CD4-positive, CD25-positive, alpha-beta regulatory T cell (primary cell): ENCODE measurements at regions not wholly inside any gene's neighbourhood (a gene's known extent, or its start where the extent isn't known, plus 50 kb on each side); places are given as distances from the start of the nearest gene placed in this dataset.

ENCODE experiments used
- ATAC-seq, 2 donors: fragments of 150-1000 bp; cut with Tn5 transposase; one replicate each; pipeline ENCODE4 v1.10.0; 2021; ENCODE audit warnings: low read depth in 2 of 2, moderate number of reproducible peaks in 2 of 2, moderate library complexity in 1 of 2
- DNase-seq, 3 donors: peaks; one replicate each; pipeline versions ENCODE4 v3.0.0 to v3.0.0-alpha.2; 2012 to 2022; ENCODE audit warnings: mixed read lengths in 1 of 3
- H3K27ac ChIP-seq: one replicate; pipeline ENCODE4 v1.7.0; 2013; ENCODE audit warnings: mild to moderate bottlenecking, low read length; ENCODE audit not compliant: insufficient read depth, poor library complexity, severe bottlenecking
- H3K27me3 ChIP-seq: one replicate; pipeline ENCODE4 v1.7.0; 2013; ENCODE audit warnings: low read length; ENCODE audit not compliant: control insufficient read depth, insufficient read depth
- H3K36me3 ChIP-seq: one replicate; pipeline ENCODE4 v1.7.0; 2013; ENCODE audit warnings: mild to moderate bottlenecking, low read length, moderate library complexity; ENCODE audit not compliant: control insufficient read depth, insufficient read depth
- H3K4me1 ChIP-seq: 2 replicates; pipeline ENCODE4 v1.7.0; 2013; ENCODE audit warnings: mild to moderate bottlenecking, low read length; ENCODE audit not compliant: insufficient read depth, control insufficient read depth, poor library complexity, severe bottlenecking
- H3K4me3 ChIP-seq: one replicate; pipeline ENCODE4 v1.7.0; 2013; ENCODE audit warnings: low read depth, mild to moderate bottlenecking, low read length, moderate library complexity
- H3K9me3 ChIP-seq, 2 experiments: 1 replicate in 1 of 2; 2 replicates in 1 of 2; pipeline ENCODE4 v1.7.0; 2013; ENCODE audit warnings: low read length in 2 of 2, mild to moderate bottlenecking in 1 of 2, moderate library complexity in 1 of 2; ENCODE audit not compliant: control insufficient read depth in 2 of 2
- H3K27ac Mint-ChIP-seq, 3 donors: one replicate each; pipeline ENCODE4 v1.8.0; 2020 to 2022; ENCODE audit warnings: mild to moderate bottlenecking in 3 of 3, mixed read lengths in 3 of 3, moderate library complexity in 2 of 3
- H3K27me3 Mint-ChIP-seq: one replicate; pipeline ENCODE4 v1.8.0; 2022; ENCODE audit warnings: mild to moderate bottlenecking, mixed read lengths
- H3K36me3 Mint-ChIP-seq: one replicate; pipeline ENCODE4 v1.8.0; 2020; ENCODE audit warnings: mixed read lengths
- H3K4me1 Mint-ChIP-seq, 4 donors: one replicate each; pipeline ENCODE4 v1.8.0; 2020 to 2022; ENCODE audit warnings: mixed read lengths in 4 of 4, mild to moderate bottlenecking in 1 of 4
- H3K4me3 Mint-ChIP-seq, 4 donors: one replicate each; pipeline ENCODE4 v1.8.0; 2020 to 2022; ENCODE audit warnings: mild to moderate bottlenecking in 4 of 4, mixed read lengths in 4 of 4, moderate library complexity in 3 of 4
- H3K9me3 Mint-ChIP-seq, 7 donors: one replicate each; pipeline ENCODE4 v1.8.0; 2020 to 2022; ENCODE audit warnings: mixed read lengths in 7 of 7, mild to moderate bottlenecking in 3 of 7, moderate library complexity in 2 of 7

DNA sequence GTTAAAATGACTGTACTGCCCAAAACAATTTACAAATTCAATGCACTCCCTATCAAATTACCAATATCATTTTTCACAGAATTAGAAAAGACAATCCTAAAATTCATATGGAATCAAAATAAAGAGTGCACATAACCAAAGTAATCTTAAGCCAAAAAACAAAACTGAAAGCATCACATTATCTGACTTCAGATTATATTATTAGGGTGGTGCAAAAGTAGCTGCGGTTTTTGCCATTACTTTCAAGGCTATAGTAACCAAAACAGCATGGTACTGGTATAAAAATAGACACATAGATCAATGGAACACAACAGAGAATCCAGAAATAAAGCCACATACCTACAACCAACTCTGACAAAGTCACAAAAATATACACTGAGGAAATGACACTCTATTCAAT, 396.6 kb downstream of the EIPR1 start:
- Mint-ChIP-seq H3K9me3 (peaks cover 0 to 5% (median 0%) of the 10 kb centered on the region in 7 donors), H3K36me3 (no peaks in the 10 kb centered on the region), H3K4me3 (no peak overlapping the region), H3K27ac (no peak overlapping the region), H3K4me1 (peaks cover 0 to 8% (median 0%) of the 10 kb centered on the region in 4 donors), H3K27me3 (peaks cover 6% of the 10 kb centered on the region)
- no peak overlapping the region for H3K27ac ChIP-seq
- no peaks in the 10 kb centered on the region for H3K9me3 ChIP-seq
- DNase-seq (no peak), ATAC-seq (no peak)
- no peaks in the 10 kb centered on the region for H3K4me1 ChIP-seq
- no peak overlapping the region for H3K4me3 ChIP-seq
- no peaks in the 10 kb centered on the region for H3K27me3 ChIP-seq
- H3K36me3 ChIP-seq = no peaks in the 10 kb centered on the region

GRCh38 chr2:2974982-2975381, 402.6 kb downstream of the EIPR1 start:
- Mint-ChIP-seq H3K27me3 (peaks cover 14% of the 10 kb centered on the region), H3K4me3 (no peak overlapping the region)
- no peak for DNase-seq

DNA sequence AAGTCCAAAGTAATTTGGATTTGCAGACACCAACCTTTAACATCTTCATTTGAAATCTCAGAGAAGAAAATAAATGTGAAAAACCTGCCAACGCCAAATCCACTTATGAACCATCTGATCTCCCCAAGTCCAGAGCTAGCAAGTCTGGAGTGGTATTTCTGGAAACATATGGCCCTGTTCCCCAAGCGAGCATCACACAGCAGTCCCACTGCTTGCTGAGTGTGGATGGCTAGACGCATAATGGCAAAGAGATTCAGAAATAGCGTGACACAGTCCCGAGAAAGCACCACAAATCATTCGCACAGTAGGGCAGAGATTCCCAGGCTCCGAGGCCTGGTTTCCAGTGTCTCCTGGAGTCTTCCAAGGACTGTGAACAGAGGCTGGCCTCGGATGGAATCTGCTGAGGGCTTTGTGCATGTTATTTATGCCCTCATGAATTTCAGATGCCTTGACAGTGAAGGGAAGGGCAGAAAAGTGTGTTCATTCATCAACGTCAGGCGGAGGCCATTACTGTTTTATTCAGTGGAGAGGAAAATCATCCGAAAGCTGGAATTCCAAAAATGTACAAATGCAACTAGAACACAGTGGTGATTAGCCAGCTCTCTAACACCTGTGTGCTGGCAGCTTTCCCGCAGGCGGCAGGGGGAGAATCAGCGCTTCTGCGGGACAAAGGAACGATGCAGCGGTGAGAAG, 417.0 kb downstream of the EIPR1 start:
- H3K9me3 Mint-ChIP-seq = peaks cover 0 to 6% (median 3%) of the 10 kb centered on the region in 7 donors
- H3K27me3 Mint-ChIP-seq = no peaks in the 10 kb centered on the region
- no peak overlapping the region for H3K27ac Mint-ChIP-seq
- H3K4me1 Mint-ChIP-seq = no peaks in the 10 kb centered on the region
- no peak overlapping the region for H3K4me3 ChIP-seq
- H3K4me3 Mint-ChIP-seq = no peak overlapping the region
- DNase-seq (no peak), ATAC-seq (no peak)
- no peaks in the 10 kb centered on the region for H3K36me3 ChIP-seq
- H3K9me3 ChIP-seq = no peaks in the 10 kb centered on the region
- H3K4me1 ChIP-seq = no peaks in the 10 kb centered on the region
- H3K27me3 ChIP-seq = no peaks in the 10 kb centered on the region
- no peak overlapping the region for H3K27ac ChIP-seq
- no peaks in the 10 kb centered on the region for H3K36me3 Mint-ChIP-seq

More at GRCh38 chr2:2974982-2975381, 402.6 kb downstream of the EIPR1 start:
- Histone ChIP-seq H3K4me3 (no peak overlapping the region), H3K36me3 (no peaks in the 10 kb centered on the region), H3K27ac (no peak overlapping the region), H3K4me1 (no peaks in the 10 kb centered on the region), H3K27me3 (no peaks in the 10 kb centered on the region), H3K9me3 (no peaks in the 10 kb centered on the region)
- Mint-ChIP-seq H3K27ac (no peak overlapping the region), H3K9me3 (peaks cover 0 to 4% (median 2%) of the 10 kb centered on the region in 7 donors), H3K4me1 (peaks cover 0 to 8% (median 0%) of the 10 kb centered on the region in 4 donors), H3K36me3 (no peaks in the 10 kb centered on the region)
- no peak for ATAC-seq

DNA sequence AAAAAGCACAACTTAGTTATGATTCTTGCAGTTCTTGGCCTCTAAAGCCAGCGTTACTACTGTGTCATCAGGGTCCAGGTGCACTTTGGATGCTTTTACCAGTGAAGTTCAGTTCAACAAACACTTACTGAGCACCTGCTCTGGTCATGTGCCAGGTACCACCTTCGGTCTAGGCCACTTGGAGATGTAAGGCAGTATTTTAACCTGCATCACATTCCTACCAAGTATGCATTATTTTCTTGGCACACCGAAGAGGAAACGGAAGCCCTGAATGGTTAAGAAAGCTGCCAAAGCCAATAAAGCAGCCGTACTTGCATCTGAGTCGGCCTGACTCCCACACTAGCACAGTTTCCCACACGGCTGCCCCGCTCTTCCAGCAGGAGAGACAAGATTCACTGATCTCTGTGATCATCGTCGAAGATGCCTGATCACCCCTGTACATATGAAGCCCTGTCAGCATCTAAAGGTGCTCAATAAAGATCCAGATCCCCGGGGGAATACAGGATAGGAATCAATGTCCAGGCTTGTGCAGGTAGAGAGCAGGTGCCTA, 427.1 kb downstream of the EIPR1 start:
- no peaks in the 10 kb centered on the region for H3K36me3 ChIP-seq
- H3K9me3 ChIP-seq = peaks cover 0 to 2% of the 10 kb centered on the region in 2 experiments
- ATAC-seq (no peak), DNase-seq (no peak)
- no peaks in the 10 kb centered on the region for H3K27me3 ChIP-seq
- no peak overlapping the region for H3K4me3 ChIP-seq
- Mint-ChIP-seq H3K27ac (no peak overlapping the region), H3K9me3 (peaks cover 2 to 12% (median 5%) of the 10 kb centered on the region in 7 donors), H3K27me3 (peaks cover 4% of the 10 kb centered on the region), H3K4me1 (no peaks in the 10 kb centered on the region), H3K36me3 (no peaks in the 10 kb centered on the region), H3K4me3 (no peak overlapping the region)
- no peaks in the 10 kb centered on the region for H3K4me1 ChIP-seq
- no peak overlapping the region for H3K27ac ChIP-seq

GRCh38 chr2:2947406-2947805, 430.2 kb downstream of the EIPR1 start:
- Histone ChIP-seq H3K9me3 (no peaks in the 10 kb centered on the region), H3K36me3 (no peaks in the 10 kb centered on the region), H3K27me3 (no peaks in the 10 kb centered on the region), H3K27ac (no peak overlapping the region), H3K4me3 (no peak overlapping the region), H3K4me1 (no peaks in the 10 kb centered on the region)
- no peaks in the 10 kb centered on the region for H3K27me3 Mint-ChIP-seq
- H3K4me1 Mint-ChIP-seq = no peaks in the 10 kb centered on the region
- no peaks in the 10 kb centered on the region for H3K36me3 Mint-ChIP-seq
- no peak for DNase-seq
- peaks cover 0 to 10% (median 4%) of the 10 kb centered on the region in 7 donors for H3K9me3 Mint-ChIP-seq
- no peak overlapping the region for H3K4me3 Mint-ChIP-seq
- no peak overlapping the region for H3K27ac Mint-ChIP-seq
- ATAC-seq = no peak

- Histone ChIP-seq H3K4me1 (no peaks in the 10 kb centered on the region), H3K27me3 (no peaks in the 10 kb centered on the region), H3K9me3 (no peaks in the 10 kb centered on the region), H3K27ac (no peak overlapping the region), H3K4me3 (no peak overlapping the region), H3K36me3 (no peaks in the 10 kb centered on the region)
- H3K27ac Mint-ChIP-seq = no peak overlapping the region
- H3K4me1 Mint-ChIP-seq = no peaks in the 10 kb centered on the region
- H3K27me3 Mint-ChIP-seq = peaks cover 5% of the 10 kb centered on the region
- DNase-seq = no peak
- ATAC-seq = no peak
- H3K9me3 Mint-ChIP-seq = peaks cover 0 to 12% (median 10%) of the 10 kb centered on the region in 7 donors
- no peak overlapping the region for H3K4me3 Mint-ChIP-seq
- H3K36me3 Mint-ChIP-seq = no peaks in the 10 kb centered on the region
These were observed 434.7 kb downstream of the EIPR1 start for GRCh38 chr2:2942906-2943305.

- DNase-seq = no peak
- no peak for ATAC-seq
These were observed 435.4 kb downstream of the EIPR1 start for GRCh38 chr2:2942225-2942624.

GRCh38 chr2:2941205-2941604, 436.4 kb downstream of the EIPR1 start:
- no peaks in the 10 kb centered on the region for H3K9me3 ChIP-seq
- peaks cover 0 to 22% (median 10%) of the 10 kb centered on the region in 7 donors for H3K9me3 Mint-ChIP-seq
- peaks cover 5% of the 10 kb centered on the region for H3K27me3 Mint-ChIP-seq
- no peaks in the 10 kb centered on the region for H3K4me1 Mint-ChIP-seq
- H3K36me3 Mint-ChIP-seq = no peaks in the 10 kb centered on the region
- no peak overlapping the region for H3K27ac ChIP-seq
- H3K27ac Mint-ChIP-seq = no peak overlapping the region
- H3K4me1 ChIP-seq = no peaks in the 10 kb centered on the region
- no peaks in the 10 kb centered on the region for H3K27me3 ChIP-seq
- no peak for DNase-seq
- no peaks in the 10 kb centered on the region for H3K36me3 ChIP-seq
- H3K4me3 ChIP-seq = no peak overlapping the region
- H3K4me3 Mint-ChIP-seq = no peak overlapping the region
- ATAC-seq = no peak

More at GRCh38 chr2:2942225-2942624, 435.4 kb downstream of the EIPR1 start:
- H3K9me3 ChIP-seq = no peaks in the 10 kb centered on the region
- H3K27ac ChIP-seq = no peak overlapping the region
- no peak overlapping the region for H3K27ac Mint-ChIP-seq
- H3K27me3 Mint-ChIP-seq = peaks cover 5% of the 10 kb centered on the region
- H3K4me1 ChIP-seq = no peaks in the 10 kb centered on the region
- H3K27me3 ChIP-seq = no peaks in the 10 kb centered on the region
- H3K4me3 ChIP-seq = no peak overlapping the region
- peaks cover 0 to 13% (median 10%) of the 10 kb centered on the region in 7 donors for H3K9me3 Mint-ChIP-seq
- H3K36me3 Mint-ChIP-seq = no peaks in the 10 kb centered on the region
- H3K4me3 Mint-ChIP-seq = no peak overlapping the region
- no peaks in the 10 kb centered on the region for H3K4me1 Mint-ChIP-seq
- H3K36me3 ChIP-seq = no peaks in the 10 kb centered on the region
